ENCODE measurements at regions not wholly inside any gene's neighbourhood (a gene's known extent, or its start where the extent isn't known, plus 50 kb on each side); places are given as distances from the start of the nearest gene placed in this dataset.

DNA sequence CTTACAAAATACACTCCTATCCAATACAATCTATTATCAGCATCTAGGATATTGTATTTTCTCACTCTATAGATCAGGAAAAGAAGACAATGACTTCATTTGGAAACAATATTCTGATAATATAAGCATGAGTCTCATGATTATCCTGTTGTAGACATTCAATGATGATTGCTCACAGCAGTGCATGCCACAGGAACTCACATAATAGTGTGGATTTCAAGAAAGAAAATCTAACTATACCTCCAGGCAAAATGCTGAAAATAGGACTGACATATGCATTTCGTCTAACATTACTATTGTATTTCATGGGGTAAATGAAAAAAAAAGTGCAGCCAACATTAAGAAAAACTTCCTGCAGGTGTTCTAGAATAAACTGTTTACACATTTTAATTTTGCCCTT, 122.6 kb downstream of the POSTN start:
- TF ChIP-seq POLR2A (IDR thresholded peaks at IDR 0.05; ENCODE audit: low read length), result no peak
- no peak for TF ChIP-seq REST (IDR thresholded peaks at IDR 0.05)
- TF ChIP-seq, protein P1, sequence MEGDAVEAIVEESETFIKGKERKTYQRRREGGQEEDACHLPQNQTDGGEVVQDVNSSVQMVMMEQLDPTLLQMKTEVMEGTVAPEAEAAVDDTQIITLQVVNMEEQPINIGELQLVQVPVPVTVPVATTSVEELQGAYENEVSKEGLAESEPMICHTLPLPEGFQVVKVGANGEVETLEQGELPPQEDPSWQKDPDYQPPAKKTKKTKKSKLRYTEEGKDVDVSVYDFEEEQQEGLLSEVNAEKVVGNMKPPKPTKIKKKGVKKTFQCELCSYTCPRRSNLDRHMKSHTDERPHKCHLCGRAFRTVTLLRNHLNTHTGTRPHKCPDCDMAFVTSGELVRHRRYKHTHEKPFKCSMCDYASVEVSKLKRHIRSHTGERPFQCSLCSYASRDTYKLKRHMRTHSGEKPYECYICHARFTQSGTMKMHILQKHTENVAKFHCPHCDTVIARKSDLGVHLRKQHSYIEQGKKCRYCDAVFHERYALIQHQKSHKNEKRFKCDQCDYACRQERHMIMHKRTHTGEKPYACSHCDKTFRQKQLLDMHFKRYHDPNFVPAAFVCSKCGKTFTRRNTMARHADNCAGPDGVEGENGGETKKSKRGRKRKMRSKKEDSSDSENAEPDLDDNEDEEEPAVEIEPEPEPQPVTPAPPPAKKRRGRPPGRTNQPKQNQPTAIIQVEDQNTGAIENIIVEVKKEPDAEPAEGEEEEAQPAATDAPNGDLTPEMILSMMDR (IDR thresholded peaks at IDR 0.05), result no peak
- TF ChIP-seq HMGXB4 (CRISPR knock-in tag; IDR thresholded peaks at IDR 0.05; ENCODE audit: borderline replicate concordance), result no peak
- TF ChIP-seq CBX8 (IDR thresholded peaks at IDR 0.05), result no peak
- TF ChIP-seq MYC (IDR thresholded peaks at IDR 0.05; ENCODE audit: borderline replicate concordance, low read length), result no peak
- TF ChIP-seq MAFK (IDR thresholded peaks at IDR 0.05; ENCODE audit: partially characterized antibody), result no peak
- TF ChIP-seq CHD2 (IDR thresholded peaks at IDR 0.05; ENCODE audit: low read length, partially characterized antibody), result no peak
